Breast epithelium (tissue), 4 donors: ENCODE measurements at regions not wholly inside any gene's neighbourhood (a gene's known extent, or its start where the extent isn't known, plus 50 kb on each side); places are given as distances from the start of the nearest gene placed in this dataset.
"Not testable (repeated sequence)": the region's sequence is repeated elsewhere in the genome, so short reads cannot be mapped to it uniquely, and the experiment has no call there.

ENCODE experiments used
- DNase-seq, 2 donors: peaks; one replicate each; pipeline ENCODE4 v3.0.0-alpha.2; 2019; ENCODE audit warnings: low spot score in 2 of 2
- H3K27ac ChIP-seq, 2 donors: fragments of 200-600 bp; sonication (generic) in 1 of 2; one replicate each; pipeline ENCODE4 v1.5.1; 2016 to 2019; ENCODE audit warnings: mild to moderate bottlenecking in 1 of 2
- H3K27me3 ChIP-seq, 2 donors: fragments of 200-600 bp; sonication (generic) in 1 of 2; one replicate each; pipeline versions ENCODE4 v1.5.1 to v1.6.0; 2017 to 2019; ENCODE audit warnings: control low read depth in 1 of 2, mild to moderate bottlenecking in 1 of 2
- H3K36me3 ChIP-seq: fragments of 200-600 bp; one replicate; pipeline ENCODE4 v1.5.1; 2019
- H3K4me1 ChIP-seq, 2 donors: fragments of 200-600 bp; sonication (generic); one replicate each; pipeline ENCODE4 v1.5.1; 2016 to 2019; ENCODE audit warnings: control low read depth in 1 of 2
- H3K4me3 ChIP-seq, 3 donors: fragments of 200-600 bp; sonication (generic); 1 replicate in 2 of 3; 2 replicates in 1 of 3; pipeline ENCODE4 v1.5.1; 2016 to 2019; ENCODE audit warnings: mild to moderate bottlenecking in 3 of 3, moderate library complexity in 2 of 3
- H3K9me3 ChIP-seq, 2 donors: fragments of 200-600 bp; sonication (generic) in 1 of 2; one replicate each; pipeline ENCODE4 v1.5.1; 2016 to 2019; ENCODE audit warnings: control low read depth in 1 of 2
- CTCF ChIP-seq, 3 donors: fragments of 450-650 bp; IDR thresholded peaks; one replicate each; pipeline ENCODE4 v1.5.1; 2016 to 2017; ENCODE audit warnings: antibody characterized with exemption in 3 of 3, mild to moderate bottlenecking in 3 of 3, moderate library complexity in 3 of 3
- POLR2A ChIP-seq: fragments of 450-650 bp; IDR thresholded peaks from one replicate; pipeline ENCODE4 v1.6.1; 2016; ENCODE audit warnings: antibody characterized with exemption, mild to moderate bottlenecking, moderate library complexity
- POLR2AphosphoS5 ChIP-seq, 3 donors: sonication (generic); formaldehyde crosslinking; IDR thresholded peaks; one replicate each; pipeline ENCODE4 v1.6.1; 2017; ENCODE audit warnings: antibody characterized with exemption in 3 of 3
- intact Hi-C: fragments of 100-400 bp; cut with DNase I; formaldehyde crosslinking; loops from one replicate; pipeline ENCODE4 v1.15.1; 2023; ENCODE audit warnings: low total_unique reads

GRCh38 chr13:50485979-50486935 lies 357.2 kb downstream of the DLEU7 start:
- Histone ChIP-seq H3K36me3 (no peaks in the 10 kb centered on the region), H3K4me1 (no peaks in the 10 kb centered on the region), H3K4me3 (no peak overlapping the region), H3K27me3 (no peaks in the 10 kb centered on the region), H3K9me3 (no peaks in the 10 kb centered on the region), H3K27ac (no peak overlapping the region)
- TF ChIP-seq POLR2A (no peak), CTCF (IDR thresholded peaks at IDR 0.05) (no peak), POLR2AphosphoS5 (IDR thresholded peaks at IDR 0.05) (no peak)
- no peak for DNase-seq
- intact Hi-C loops: no loop called here

- no peaks in the 10 kb centered on the region for H3K9me3 ChIP-seq
- no peak overlapping the region for H3K27ac ChIP-seq
- no peaks in the 10 kb centered on the region for H3K27me3 ChIP-seq
- no peak for DNase-seq
- H3K4me3 ChIP-seq: no peak overlapping the region
- H3K36me3 ChIP-seq: no peaks in the 10 kb centered on the region
- TF ChIP-seq CTCF (IDR thresholded peaks at IDR 0.05): no peak
- no peak for TF ChIP-seq POLR2A
- no peak for TF ChIP-seq POLR2AphosphoS5 (IDR thresholded peaks at IDR 0.05)
- intact Hi-C loops: no loop called here
- no peaks in the 10 kb centered on the region for H3K4me1 ChIP-seq
Measured at GRCh38 chr13:50493683-50494082, 349.8 kb downstream of the DLEU7 start.

DNA sequence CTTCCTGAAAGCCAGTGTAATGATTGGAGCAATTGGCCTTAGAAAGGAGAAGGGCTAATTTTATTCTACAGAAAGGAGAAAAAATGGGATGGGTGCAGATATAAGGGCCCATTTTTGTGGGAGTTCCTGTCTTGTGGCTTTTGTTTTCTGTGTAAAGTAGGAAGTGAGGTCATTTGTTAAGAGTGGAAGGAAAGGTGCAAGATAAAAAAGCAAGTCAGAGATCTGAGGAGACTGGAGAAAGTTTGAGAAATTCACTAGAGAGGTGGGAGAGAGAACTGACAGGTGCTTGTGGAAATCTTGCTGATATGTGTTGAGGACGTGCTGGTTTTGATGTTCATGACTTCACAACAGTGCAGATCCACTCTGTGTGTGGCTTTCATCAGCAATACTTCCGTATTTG lies 349.4 kb downstream of the DLEU7 start:
- TF ChIP-seq POLR2A (no peak), CTCF (IDR thresholded peaks at IDR 0.05) (no peak), POLR2AphosphoS5 (IDR thresholded peaks at IDR 0.05) (no peak)
- Histone ChIP-seq H3K27me3 (no peaks in the 10 kb centered on the region), H3K4me1 (no peaks in the 10 kb centered on the region), H3K27ac (no peak overlapping the region), H3K4me3 (no peak overlapping the region), H3K9me3 (no peaks in the 10 kb centered on the region), H3K36me3 (no peaks in the 10 kb centered on the region)
- no peak for DNase-seq
- intact Hi-C loops: no loop called here

- H3K36me3 ChIP-seq, H3K4me3 ChIP-seq, H3K27me3 ChIP-seq, H3K27ac ChIP-seq, H3K9me3 ChIP-seq, H3K4me1 ChIP-seq, intact Hi-C loops, DNase-seq: not testable (repeated sequence)
Measured at GRCh38 chr13:50503212-50503611, 340.3 kb downstream of the DLEU7 start.

- Histone ChIP-seq H3K9me3 (peaks cover 0 to 4% of the 10 kb centered on the region in 2 donors), H3K27ac (no peak overlapping the region), H3K36me3 (no peaks in the 10 kb centered on the region), H3K4me1 (peaks cover 0 to 10% of the 10 kb centered on the region in 2 donors), H3K27me3 (no peaks in the 10 kb centered on the region), H3K4me3 (no peak overlapping the region)
- TF ChIP-seq POLR2A: no peak
- TF ChIP-seq CTCF (IDR thresholded peaks at IDR 0.05): no peak
- TF ChIP-seq POLR2AphosphoS5 (IDR thresholded peaks at IDR 0.05): no peak
- no peak for DNase-seq
- intact Hi-C loops: no loop called here
Measured at GRCh38 chr13:50509167-50509566, 334.3 kb downstream of the DLEU7 start.
